ENCODE measurements at regions not wholly inside any gene's neighbourhood (a gene's known extent, or its start where the extent isn't known, plus 50 kb on each side); places are given as distances from the start of the nearest gene placed in this dataset.

GRCh38 chr20:40942775-40943174 lies 85.8 kb upstream of the TOP1 start:
- 93% methylated on average over 6 of the region's 6 CpGs for WGBS
- Histone ChIP-seq H3K4me1 (ENCODE audit: control insufficient read depth in 4 of 4, insufficient read depth in 4 of 4, low read length in 3 of 4) (peaks cover 0 to 4% (median 0%) of the 10 kb centered on the region in 4 donors), H3K4me3 (ENCODE audit: low read depth in 1 of 3, low read length in 3 of 3) (no peak overlapping the region), H3K9me3 (ENCODE audit: control insufficient read depth in 4 of 4, low read length in 3 of 4) (no peaks in the 10 kb centered on the region), H3K9ac (ENCODE audit: low read depth in 1 of 2, low read length in 2 of 2) (no peak overlapping the region), H3K27ac (ENCODE audit: low read depth in 1 of 2, low read length in 2 of 2) (no peak overlapping the region), H3K27me3 (ENCODE audit: control insufficient read depth in 4 of 4, insufficient read depth in 4 of 4, low read length in 3 of 4) (no peaks in the 10 kb centered on the region), H3K36me3 (ENCODE audit: control insufficient read depth in 4 of 4, insufficient read depth in 3 of 4, low read depth in 1 of 4, low read length in 3 of 4) (no peaks in the 10 kb centered on the region)
- DNase-seq (ENCODE audit: low spot score), result no peak
- TF ChIP-seq FOXA1 (IDR thresholded peaks at IDR 0.05) (no peak), EGR1 (IDR thresholded peaks at IDR 0.05; ENCODE audit: low read depth in 2 of 2) (no peak), RAD21 (IDR thresholded peaks at IDR 0.05) (no peak), FOXA2 (IDR thresholded peaks at IDR 0.05) (no peak), NR2F2 (IDR thresholded peaks at IDR 0.05) (no peak), GABPA (IDR thresholded peaks at IDR 0.05 in 1 of 2, conservative IDR thresholded peaks at IDR 0.05 in 1 of 2) (no peak), JUND (IDR thresholded peaks at IDR 0.05) (no peak), HNF4G (IDR thresholded peaks at IDR 0.05) (no peak), RXRA (IDR thresholded peaks at IDR 0.05) (no peak), SP1 (IDR thresholded peaks at IDR 0.05) (no peak), HNF4A (conservative IDR thresholded peaks at IDR 0.05) (no peak), YY1 (IDR thresholded peaks at IDR 0.05) (no peak), MAX (IDR thresholded peaks at IDR 0.05) (no peak), ATF3 (IDR thresholded peaks at IDR 0.05) (no peak)
- TF ChIP-seq, protein P1, sequence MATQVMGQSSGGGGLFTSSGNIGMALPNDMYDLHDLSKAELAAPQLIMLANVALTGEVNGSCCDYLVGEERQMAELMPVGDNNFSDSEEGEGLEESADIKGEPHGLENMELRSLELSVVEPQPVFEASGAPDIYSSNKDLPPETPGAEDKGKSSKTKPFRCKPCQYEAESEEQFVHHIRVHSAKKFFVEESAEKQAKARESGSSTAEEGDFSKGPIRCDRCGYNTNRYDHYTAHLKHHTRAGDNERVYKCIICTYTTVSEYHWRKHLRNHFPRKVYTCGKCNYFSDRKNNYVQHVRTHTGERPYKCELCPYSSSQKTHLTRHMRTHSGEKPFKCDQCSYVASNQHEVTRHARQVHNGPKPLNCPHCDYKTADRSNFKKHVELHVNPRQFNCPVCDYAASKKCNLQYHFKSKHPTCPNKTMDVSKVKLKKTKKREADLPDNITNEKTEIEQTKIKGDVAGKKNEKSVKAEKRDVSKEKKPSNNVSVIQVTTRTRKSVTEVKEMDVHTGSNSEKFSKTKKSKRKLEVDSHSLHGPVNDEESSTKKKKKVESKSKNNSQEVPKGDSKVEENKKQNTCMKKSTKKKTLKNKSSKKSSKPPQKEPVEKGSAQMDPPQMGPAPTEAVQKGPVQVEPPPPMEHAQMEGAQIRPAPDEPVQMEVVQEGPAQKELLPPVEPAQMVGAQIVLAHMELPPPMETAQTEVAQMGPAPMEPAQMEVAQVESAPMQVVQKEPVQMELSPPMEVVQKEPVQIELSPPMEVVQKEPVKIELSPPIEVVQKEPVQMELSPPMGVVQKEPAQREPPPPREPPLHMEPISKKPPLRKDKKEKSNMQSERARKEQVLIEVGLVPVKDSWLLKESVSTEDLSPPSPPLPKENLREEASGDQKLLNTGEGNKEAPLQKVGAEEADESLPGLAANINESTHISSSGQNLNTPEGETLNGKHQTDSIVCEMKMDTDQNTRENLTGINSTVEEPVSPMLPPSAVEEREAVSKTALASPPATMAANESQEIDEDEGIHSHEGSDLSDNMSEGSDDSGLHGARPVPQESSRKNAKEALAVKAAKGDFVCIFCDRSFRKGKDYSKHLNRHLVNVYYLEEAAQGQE (IDR thresholded peaks at IDR 0.05), result no peak
- TF ChIP-seq, protein P2, sequence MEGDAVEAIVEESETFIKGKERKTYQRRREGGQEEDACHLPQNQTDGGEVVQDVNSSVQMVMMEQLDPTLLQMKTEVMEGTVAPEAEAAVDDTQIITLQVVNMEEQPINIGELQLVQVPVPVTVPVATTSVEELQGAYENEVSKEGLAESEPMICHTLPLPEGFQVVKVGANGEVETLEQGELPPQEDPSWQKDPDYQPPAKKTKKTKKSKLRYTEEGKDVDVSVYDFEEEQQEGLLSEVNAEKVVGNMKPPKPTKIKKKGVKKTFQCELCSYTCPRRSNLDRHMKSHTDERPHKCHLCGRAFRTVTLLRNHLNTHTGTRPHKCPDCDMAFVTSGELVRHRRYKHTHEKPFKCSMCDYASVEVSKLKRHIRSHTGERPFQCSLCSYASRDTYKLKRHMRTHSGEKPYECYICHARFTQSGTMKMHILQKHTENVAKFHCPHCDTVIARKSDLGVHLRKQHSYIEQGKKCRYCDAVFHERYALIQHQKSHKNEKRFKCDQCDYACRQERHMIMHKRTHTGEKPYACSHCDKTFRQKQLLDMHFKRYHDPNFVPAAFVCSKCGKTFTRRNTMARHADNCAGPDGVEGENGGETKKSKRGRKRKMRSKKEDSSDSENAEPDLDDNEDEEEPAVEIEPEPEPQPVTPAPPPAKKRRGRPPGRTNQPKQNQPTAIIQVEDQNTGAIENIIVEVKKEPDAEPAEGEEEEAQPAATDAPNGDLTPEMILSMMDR (IDR thresholded peaks at IDR 0.05; ENCODE audit: low read depth, low read length, missing input control), result no peak

DNA sequence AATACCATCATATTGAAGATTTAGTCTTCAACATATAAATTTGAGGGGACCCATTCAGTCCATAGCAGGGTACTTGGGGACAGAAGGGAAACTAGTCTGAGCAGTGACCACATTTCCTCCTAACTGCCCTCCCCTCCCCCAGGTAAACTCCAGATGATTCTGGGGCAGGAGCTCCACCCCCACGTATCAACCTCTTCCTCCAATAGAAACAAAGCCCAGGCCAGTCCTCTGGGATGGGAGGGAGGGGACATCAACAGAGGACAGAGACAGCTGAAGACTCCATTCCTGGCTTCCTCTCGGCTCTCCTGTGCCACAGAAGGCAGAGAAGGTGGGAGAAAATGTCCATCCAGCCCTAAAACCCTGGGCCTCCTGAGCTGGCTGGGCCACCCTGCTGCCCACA lies 85.0 kb upstream of the TOP1 start:
- DNase-seq (ENCODE audit: low spot score), result no peak
- H3K9ac ChIP-seq (ENCODE audit: low read depth in 1 of 2, low read length in 2 of 2), result no peak overlapping the region
- H3K27ac ChIP-seq (ENCODE audit: low read depth in 1 of 2, low read length in 2 of 2), result no peak overlapping the region
- 82% methylated on average over 2 of the region's 2 CpGs for WGBS
- H3K4me1 ChIP-seq (ENCODE audit: control insufficient read depth in 4 of 4, insufficient read depth in 4 of 4, low read length in 3 of 4), result peaks cover 0 to 4% (median 0%) of the 10 kb centered on the region in 4 donors
- no peaks in the 10 kb centered on the region for H3K9me3 ChIP-seq (ENCODE audit: control insufficient read depth in 4 of 4, low read length in 3 of 4)
- H3K36me3 ChIP-seq (ENCODE audit: control insufficient read depth in 4 of 4, insufficient read depth in 3 of 4, low read depth in 1 of 4, low read length in 3 of 4), result no peaks in the 10 kb centered on the region
- no peak overlapping the region for H3K4me3 ChIP-seq (ENCODE audit: low read depth in 1 of 3, low read length in 3 of 3)
- TF ChIP-seq SP1 (IDR thresholded peaks at IDR 0.05) (no peak), JUND (IDR thresholded peaks at IDR 0.05) (no peak), RAD21 (IDR thresholded peaks at IDR 0.05) (no peak), MAX (IDR thresholded peaks at IDR 0.05) (no peak), HNF4A (conservative IDR thresholded peaks at IDR 0.05) (no peak), ATF3 (IDR thresholded peaks at IDR 0.05) (no peak), GABPA (IDR thresholded peaks at IDR 0.05 in 1 of 2, conservative IDR thresholded peaks at IDR 0.05 in 1 of 2) (no peak), EGR1 (IDR thresholded peaks at IDR 0.05; ENCODE audit: low read depth in 2 of 2) (no peak), YY1 (IDR thresholded peaks at IDR 0.05) (no peak)
- TF ChIP-seq, protein P2 (IDR thresholded peaks at IDR 0.05; ENCODE audit: low read depth, low read length, missing input control), result no peak
- TF ChIP-seq, protein P1 (IDR thresholded peaks at IDR 0.05), result no peak
- H3K27me3 ChIP-seq (ENCODE audit: control insufficient read depth in 4 of 4, insufficient read depth in 4 of 4, low read length in 3 of 4), result no peaks in the 10 kb centered on the region
